Stomach smooth muscle (tissue), 2 donors: ENCODE measurements at regions not wholly inside any gene's neighbourhood (a gene's known extent, or its start where the extent isn't known, plus 50 kb on each side); places are given as distances from the start of the nearest gene placed in this dataset.

ENCODE experiments used
- H3K27ac ChIP-seq: one replicate; pipeline ENCODE4 v1.7.0; 2013; ENCODE audit warnings: mild to moderate bottlenecking, low read length, inconsistent platforms
- H3K27me3 ChIP-seq, 2 donors: one replicate each; pipeline ENCODE4 v1.7.0; 2013; ENCODE audit warnings: low read length in 2 of 2; ENCODE audit not compliant: insufficient read depth in 2 of 2, control insufficient read depth in 1 of 2
- H3K36me3 ChIP-seq, 2 donors: one replicate each; pipeline ENCODE4 v1.7.0; 2013; ENCODE audit warnings: low read length in 2 of 2; ENCODE audit not compliant: control insufficient read depth in 2 of 2, insufficient read depth in 2 of 2
- H3K4me1 ChIP-seq: one replicate; pipeline ENCODE4 v1.7.0; 2013; ENCODE audit warnings: low read length; ENCODE audit not compliant: control insufficient read depth, insufficient read depth
- H3K4me3 ChIP-seq, 2 donors: one replicate each; pipeline ENCODE4 v1.7.0; 2013; ENCODE audit warnings: low read length in 2 of 2
- H3K9ac ChIP-seq, 2 donors: one replicate each; pipeline ENCODE4 v1.7.0; 2013; ENCODE audit warnings: low read length in 2 of 2, mild to moderate bottlenecking in 1 of 2
- H3K9me3 ChIP-seq, 2 donors: one replicate each; pipeline ENCODE4 v1.7.0; 2013; ENCODE audit warnings: low read length in 2 of 2; ENCODE audit not compliant: control insufficient read depth in 2 of 2
- donor health status: healthy.
- donor health status: Pancreatic carcinoma.

- Histone ChIP-seq H3K9ac (no peak overlapping the region), H3K27ac (no peak overlapping the region), H3K36me3 (no peaks in the 10 kb centered on the region)
Measured at GRCh38 chrX:22527302-22527701, 254.6 kb downstream of the CBLL2 start.

DNA sequence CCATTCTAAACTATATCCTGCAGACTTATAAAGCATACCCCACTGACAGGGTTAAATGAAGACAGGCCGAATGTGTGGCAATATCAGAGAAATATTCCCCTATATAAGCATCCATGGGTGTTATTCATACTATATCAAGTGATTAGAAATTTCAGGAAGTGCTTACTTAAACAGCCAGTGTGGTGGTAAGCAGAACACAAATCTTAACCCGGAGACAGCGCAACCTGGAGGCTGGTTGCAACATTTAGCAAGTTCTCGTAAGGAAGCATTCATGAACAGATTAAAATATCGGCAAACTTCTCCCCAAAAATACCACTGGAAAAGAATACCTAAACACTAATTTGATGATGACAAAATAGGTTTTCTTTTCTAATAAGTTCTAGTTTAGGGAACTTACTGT, 261.2 kb downstream of the CBLL2 start:
- H3K4me3 ChIP-seq, result no peak overlapping the region
- H3K27ac ChIP-seq, result no peak overlapping the region
- H3K9me3 ChIP-seq, result no peaks in the 10 kb centered on the region
- H3K4me1 ChIP-seq, result no peaks in the 10 kb centered on the region
- H3K27me3 ChIP-seq, result no peaks in the 10 kb centered on the region
- H3K9ac ChIP-seq, result no peak overlapping the region
- no peaks in the 10 kb centered on the region for H3K36me3 ChIP-seq

More at GRCh38 chrX:22527302-22527701, 254.6 kb downstream of the CBLL2 start:
- Histone ChIP-seq H3K27me3 (no peaks in the 10 kb centered on the region), H3K4me1 (no peaks in the 10 kb centered on the region), H3K4me3 (no peak overlapping the region), H3K9me3 (no peaks in the 10 kb centered on the region)

GRCh38 chrX:22534643-22535042, 261.9 kb downstream of the CBLL2 start:
- Histone ChIP-seq H3K4me1 (no peaks in the 10 kb centered on the region), H3K36me3 (no peaks in the 10 kb centered on the region), H3K27ac (no peak overlapping the region), H3K27me3 (no peaks in the 10 kb centered on the region), H3K9ac (no peak overlapping the region), H3K9me3 (no peaks in the 10 kb centered on the region), H3K4me3 (no peak overlapping the region)

DNA sequence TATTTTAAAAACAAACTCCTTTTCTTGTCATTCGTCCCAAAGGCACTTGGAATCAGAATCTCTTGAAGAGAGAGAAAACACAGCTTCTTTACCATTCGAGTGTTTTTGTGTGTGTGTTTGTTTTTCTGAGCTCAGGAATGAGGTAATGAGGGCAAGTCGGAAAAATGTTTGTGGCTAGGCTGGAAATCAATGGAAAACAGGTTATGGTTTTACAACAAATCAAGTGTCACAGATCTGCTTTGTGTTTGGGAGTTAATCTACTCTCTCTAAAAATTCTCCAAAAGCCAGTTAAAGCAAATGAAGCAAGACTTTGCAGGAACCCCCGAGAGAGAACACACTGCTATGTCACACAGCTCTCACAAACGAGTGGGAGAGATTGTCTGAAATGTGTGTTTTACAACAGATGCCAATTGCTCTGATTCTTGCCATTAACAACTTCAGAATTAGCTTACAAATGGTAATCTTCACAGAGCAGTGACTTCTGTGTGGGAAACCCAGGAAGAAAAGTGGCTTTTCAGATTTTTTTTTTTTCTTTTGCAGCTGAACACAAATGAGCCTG, 264.1 kb downstream of the CBLL2 start:
- Histone ChIP-seq H3K9me3 (peaks cover 0 to 4% of the 10 kb centered on the region in 2 donors), H3K9ac (no peak overlapping the region), H3K4me3 (no peak overlapping the region), H3K27ac (no peak overlapping the region), H3K36me3 (no peaks in the 10 kb centered on the region), H3K4me1 (no peaks in the 10 kb centered on the region), H3K27me3 (no peaks in the 10 kb centered on the region)

DNA sequence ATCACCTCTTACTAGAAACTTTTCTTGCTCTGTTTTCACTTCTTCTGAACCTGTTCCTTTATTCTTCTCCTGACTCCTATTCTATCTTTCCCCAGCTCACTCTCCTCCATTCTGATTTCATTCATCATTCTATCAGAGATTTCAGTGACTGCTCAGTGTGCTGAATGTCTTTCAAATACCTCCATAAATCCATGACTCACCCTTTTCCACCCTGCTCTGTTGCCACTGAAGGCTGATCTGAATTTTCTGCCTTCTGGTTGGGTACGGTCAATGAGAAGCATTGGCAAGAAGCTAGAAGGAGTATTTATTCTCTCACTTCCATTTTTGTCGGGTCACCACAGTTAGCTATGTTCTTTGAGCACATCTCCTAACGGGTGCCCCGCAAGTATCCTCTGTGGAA, 265.9 kb downstream of the CBLL2 start:
- Histone ChIP-seq H3K27me3 (no peaks in the 10 kb centered on the region), H3K4me1 (no peaks in the 10 kb centered on the region), H3K9ac (no peak overlapping the region), H3K27ac (no peak overlapping the region), H3K4me3 (no peak overlapping the region), H3K36me3 (no peaks in the 10 kb centered on the region), H3K9me3 (peaks cover 0 to 4% of the 10 kb centered on the region in 2 donors)

DNA sequence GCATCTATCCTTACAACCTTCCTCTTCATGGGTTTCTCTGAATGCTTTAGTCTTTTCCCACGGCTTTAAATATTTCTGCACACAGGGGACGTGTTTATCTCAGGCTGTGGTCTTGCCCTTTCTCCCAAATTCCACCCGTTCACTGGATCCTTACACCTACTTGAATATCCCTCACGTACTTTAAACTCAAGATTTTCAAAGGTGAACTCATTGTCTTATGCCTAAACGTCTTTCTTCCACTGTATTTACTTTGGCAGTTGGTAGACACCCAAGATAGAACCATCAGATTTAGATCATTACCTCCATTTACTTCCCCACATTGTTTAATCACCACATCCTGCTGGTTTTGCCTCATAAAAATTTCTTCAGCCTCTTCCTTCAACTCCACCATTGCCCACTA, 269.2 kb downstream of the CBLL2 start:
- Histone ChIP-seq H3K4me3 (no peak overlapping the region), H3K9me3 (peaks cover 0 to 4% of the 10 kb centered on the region in 2 donors), H3K27me3 (peaks cover 0 to 4% of the 10 kb centered on the region in 2 donors), H3K9ac (no peak overlapping the region), H3K36me3 (no peaks in the 10 kb centered on the region), H3K4me1 (no peaks in the 10 kb centered on the region), H3K27ac (no peak overlapping the region)

GRCh38 chrX:22542641-22543040, 269.9 kb downstream of the CBLL2 start:
- no peak overlapping the region for H3K4me3 ChIP-seq
- peaks cover 0 to 5% of the 10 kb centered on the region in 2 donors for H3K27me3 ChIP-seq
- H3K27ac ChIP-seq, result no peak overlapping the region
- no peaks in the 10 kb centered on the region for H3K4me1 ChIP-seq
- H3K9me3 ChIP-seq, result peaks cover 0 to 4% of the 10 kb centered on the region in 2 donors
- no peak overlapping the region for H3K9ac ChIP-seq
- no peaks in the 10 kb centered on the region for H3K36me3 ChIP-seq

GRCh38 chrX:22559506-22559905, 286.8 kb downstream of the CBLL2 start:
- no peaks in the 10 kb centered on the region for H3K36me3 ChIP-seq
- no peak overlapping the region for H3K4me3 ChIP-seq

DNA sequence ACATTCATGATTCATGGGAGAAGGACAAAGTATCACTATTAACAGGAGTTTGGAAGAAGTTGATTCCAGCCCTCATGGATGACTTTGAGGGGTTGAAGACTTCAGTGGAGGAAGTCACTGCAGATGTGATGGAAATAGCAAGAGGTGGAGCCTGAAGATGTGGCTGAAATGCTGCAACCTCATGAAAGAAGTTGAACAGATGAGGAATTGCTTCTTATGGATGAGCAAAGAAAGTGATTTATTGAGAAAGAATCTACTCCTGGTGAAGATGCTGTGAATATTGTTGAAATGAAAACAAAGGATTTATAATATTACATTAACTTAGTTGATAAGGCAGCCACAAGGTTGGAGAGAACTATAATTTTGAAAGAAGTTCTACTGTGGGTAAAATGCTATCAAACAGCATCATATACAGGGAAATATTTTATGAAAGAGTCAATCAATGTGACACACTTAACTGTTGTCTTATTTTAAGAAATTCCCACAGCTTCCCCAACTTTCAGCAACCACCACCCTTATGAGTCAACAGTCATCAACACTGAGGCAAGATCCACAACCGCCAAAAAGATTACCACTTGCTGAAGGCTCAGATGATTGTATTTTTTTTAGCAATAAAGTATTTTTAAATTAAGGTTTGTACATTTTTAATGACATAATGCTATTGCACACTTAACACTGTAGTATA, 302.6 kb downstream of the CBLL2 start:
- Histone ChIP-seq H3K9me3 (no peaks in the 10 kb centered on the region), H3K36me3 (no peaks in the 10 kb centered on the region), H3K4me3 (no peak overlapping the region), H3K4me1 (no peaks in the 10 kb centered on the region), H3K27me3 (no peaks in the 10 kb centered on the region), H3K9ac (no peak overlapping the region), H3K27ac (no peak overlapping the region)

More at GRCh38 chrX:22559506-22559905, 286.8 kb downstream of the CBLL2 start:
- Histone ChIP-seq H3K27me3 (no peaks in the 10 kb centered on the region), H3K4me1 (no peaks in the 10 kb centered on the region), H3K9ac (no peak overlapping the region), H3K9me3 (no peaks in the 10 kb centered on the region), H3K27ac (no peak overlapping the region)

- Histone ChIP-seq H3K4me1 (no peaks in the 10 kb centered on the region), H3K9ac (no peak overlapping the region), H3K9me3 (no peaks in the 10 kb centered on the region), H3K27ac (no peak overlapping the region), H3K27me3 (no peaks in the 10 kb centered on the region), H3K4me3 (no peak overlapping the region), H3K36me3 (no peaks in the 10 kb centered on the region)
Measured at GRCh38 chrX:22577181-22577580, 304.5 kb downstream of the CBLL2 start.

GRCh38 chrX:22585831-22586230, 313.1 kb downstream of the CBLL2 start:
- Histone ChIP-seq H3K4me1 (no peaks in the 10 kb centered on the region), H3K27me3 (no peaks in the 10 kb centered on the region), H3K9ac (no peak overlapping the region), H3K36me3 (no peaks in the 10 kb centered on the region), H3K27ac (no peak overlapping the region), H3K9me3 (no peaks in the 10 kb centered on the region), H3K4me3 (no peak overlapping the region)
